ENCODE measurements at regions not wholly inside any gene's neighbourhood (a gene's known extent, or its start where the extent isn't known, plus 50 kb on each side); places are given as distances from the start of the nearest gene placed in this dataset.

DNA sequence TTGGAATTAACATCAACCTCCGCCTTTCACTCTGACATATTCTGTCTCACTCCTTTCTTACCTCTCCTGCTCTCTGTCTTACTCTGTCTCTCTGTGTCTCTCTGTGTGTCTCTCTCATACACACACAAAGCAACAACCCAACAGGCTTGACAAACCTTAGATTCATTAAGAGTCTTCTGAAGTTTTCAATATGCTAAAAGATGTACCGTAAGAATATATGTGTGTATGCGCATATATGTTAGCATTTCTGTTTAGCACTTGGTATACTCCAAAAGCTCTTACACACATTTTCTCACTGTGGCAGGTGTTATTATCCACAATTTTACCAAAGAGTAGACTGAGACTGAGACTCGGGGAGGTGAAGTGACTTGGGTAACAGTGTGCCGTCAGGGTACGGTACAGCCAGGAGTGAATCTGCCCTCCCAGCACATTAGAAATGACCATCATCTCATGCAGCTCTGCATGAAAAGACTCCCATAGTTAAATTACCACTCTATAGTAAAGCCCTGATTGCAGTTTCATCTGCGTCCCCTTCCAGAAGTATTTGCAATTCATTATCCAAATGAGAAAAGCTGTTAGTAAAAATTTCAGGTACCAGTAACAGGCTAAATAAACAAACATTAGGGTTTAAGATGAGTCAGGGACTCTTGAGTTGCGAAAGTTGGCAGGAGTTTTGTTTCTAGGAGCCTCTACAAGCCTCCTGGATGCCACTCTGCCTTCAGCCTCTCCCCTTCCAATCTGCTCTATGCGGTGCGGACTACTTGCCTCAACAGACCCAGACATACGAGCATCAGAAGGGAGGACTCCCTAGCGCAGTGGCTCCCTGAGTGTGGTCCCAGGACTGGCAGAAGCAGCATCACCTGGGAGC lies 195.2 kb upstream of the TMEM45B start:
- H3K36me3 ChIP-seq (ENCODE audit: control insufficient read depth in 2 of 2, insufficient read depth in 2 of 2, low read length in 1 of 2), result no peaks in the 10 kb centered on the region
- H3K27ac ChIP-seq (ENCODE audit: control insufficient read depth, insufficient read depth), result no peak overlapping the region
- DNase-seq (ENCODE audit: low read depth, low spot score) (no peak), FAIRE-seq (no peak), ATAC-seq (no peak)
- H3K4me3 ChIP-seq, result no peak overlapping the region
- POLR2A ChIA-PET, result no interaction called here
- H3K4me1 ChIP-seq (ENCODE audit: control insufficient read depth, insufficient read depth, low read length), result no peaks in the 10 kb centered on the region
- H3K27me3 ChIP-seq (replicated peaks in 1 of 2; ENCODE audit: control insufficient read depth in 2 of 2, insufficient read depth in 2 of 2, low read length in 1 of 2), result no peaks in the 10 kb centered on the region
- CTCF ChIA-PET, result no interaction called here
- in situ Hi-C loops (cut with MboI) (no loop called here), intact Hi-C loops (cut with micrococcal nuclease; ENCODE audit: unreplicated experiment) (no loop called here)
- no peak overlapping the region for H3K9ac ChIP-seq (ENCODE audit: control insufficient read depth, insufficient read depth, low read length)
- H3K4me2 ChIP-seq (ENCODE audit: control insufficient read depth, insufficient read depth), result no peak overlapping the region
- 64% methylated on average over 12 of the region's 12 CpGs for WGBS (ENCODE audit: insufficient coverage, insufficient replicate concordance, low lambda C conversion rate, missing lambda C conversion rate)
- RAD21 ChIA-PET (ENCODE audit: unreplicated experiment), result no interaction called here
- H4K20me1 ChIP-seq (ENCODE audit: control insufficient read depth, insufficient read depth), result no peaks in the 10 kb centered on the region
- H3K79me2 ChIP-seq (ENCODE audit: control insufficient read depth, insufficient read depth, low read length), result no peaks in the 10 kb centered on the region
- H3K9me3 ChIP-seq (replicated peaks; ENCODE audit: control insufficient read depth, insufficient read depth, low read length), result no peaks in the 10 kb centered on the region
- H2AFZ ChIP-seq (ENCODE audit: control insufficient read depth, low read depth, low read length), result no peak overlapping the region
- BruUV-seq (replicated peaks), result no TSS peak
- SMC1A ChIA-PET (ENCODE audit: uncharacterized antibody, unreplicated experiment), result no interaction called here
- no peak for TF ChIP-seq CEBPB (IDR thresholded peaks at IDR 0.05; ENCODE audit: borderline replicate concordance in 1 of 2, low read depth in 2 of 2, low read length in 2 of 2)
- TF ChIP-seq HCFC1 (IDR thresholded peaks at IDR 0.05; ENCODE audit: low read length), result no peak
- TF ChIP-seq, protein P1, sequence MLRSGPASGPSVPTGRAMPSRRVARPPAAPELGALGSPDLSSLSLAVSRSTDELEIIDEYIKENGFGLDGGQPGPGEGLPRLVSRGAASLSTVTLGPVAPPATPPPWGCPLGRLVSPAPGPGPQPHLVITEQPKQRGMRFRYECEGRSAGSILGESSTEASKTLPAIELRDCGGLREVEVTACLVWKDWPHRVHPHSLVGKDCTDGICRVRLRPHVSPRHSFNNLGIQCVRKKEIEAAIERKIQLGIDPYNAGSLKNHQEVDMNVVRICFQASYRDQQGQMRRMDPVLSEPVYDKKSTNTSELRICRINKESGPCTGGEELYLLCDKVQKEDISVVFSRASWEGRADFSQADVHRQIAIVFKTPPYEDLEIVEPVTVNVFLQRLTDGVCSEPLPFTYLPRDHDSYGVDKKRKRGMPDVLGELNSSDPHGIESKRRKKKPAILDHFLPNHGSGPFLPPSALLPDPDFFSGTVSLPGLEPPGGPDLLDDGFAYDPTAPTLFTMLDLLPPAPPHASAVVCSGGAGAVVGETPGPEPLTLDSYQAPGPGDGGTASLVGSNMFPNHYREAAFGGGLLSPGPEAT (IDR thresholded peaks at IDR 0.05; ENCODE audit: low read depth), result no peak
- no peak for TF ChIP-seq TCF3 (IDR thresholded peaks at IDR 0.05; ENCODE audit: borderline replicate concordance, insufficient read depth, low read depth, low read length)
- no peak for TF ChIP-seq MYC (IDR thresholded peaks at IDR 0.05; ENCODE audit: insufficient read depth, insufficient read length, insufficient replicate concordance, low read length, severe bottlenecking)
- no peak for TF ChIP-seq ETV6 (conservative IDR thresholded peaks at IDR 0.05 in 1 of 2, IDR thresholded peaks at IDR 0.05 in 1 of 2; ENCODE audit: borderline replicate concordance in 1 of 2, low read depth in 1 of 2)
- TF ChIP-seq SMAD1 (IDR thresholded peaks at IDR 0.05; ENCODE audit: low read depth, partially characterized antibody), result no peak
- no peak for TF ChIP-seq SRF (IDR thresholded peaks at IDR 0.05; ENCODE audit: low read depth in 2 of 2, low read length in 2 of 2)
- no peak for TF ChIP-seq SP1 (IDR thresholded peaks at IDR 0.05; ENCODE audit: low read depth, low read length)
- TF ChIP-seq RELA (IDR thresholded peaks at IDR 0.05; ENCODE audit: borderline replicate concordance, partially characterized antibody), result no peak
- no peak for TF ChIP-seq MTA3 (IDR thresholded peaks at IDR 0.05; ENCODE audit: borderline replicate concordance, low read length)
- TF ChIP-seq, protein P2, sequence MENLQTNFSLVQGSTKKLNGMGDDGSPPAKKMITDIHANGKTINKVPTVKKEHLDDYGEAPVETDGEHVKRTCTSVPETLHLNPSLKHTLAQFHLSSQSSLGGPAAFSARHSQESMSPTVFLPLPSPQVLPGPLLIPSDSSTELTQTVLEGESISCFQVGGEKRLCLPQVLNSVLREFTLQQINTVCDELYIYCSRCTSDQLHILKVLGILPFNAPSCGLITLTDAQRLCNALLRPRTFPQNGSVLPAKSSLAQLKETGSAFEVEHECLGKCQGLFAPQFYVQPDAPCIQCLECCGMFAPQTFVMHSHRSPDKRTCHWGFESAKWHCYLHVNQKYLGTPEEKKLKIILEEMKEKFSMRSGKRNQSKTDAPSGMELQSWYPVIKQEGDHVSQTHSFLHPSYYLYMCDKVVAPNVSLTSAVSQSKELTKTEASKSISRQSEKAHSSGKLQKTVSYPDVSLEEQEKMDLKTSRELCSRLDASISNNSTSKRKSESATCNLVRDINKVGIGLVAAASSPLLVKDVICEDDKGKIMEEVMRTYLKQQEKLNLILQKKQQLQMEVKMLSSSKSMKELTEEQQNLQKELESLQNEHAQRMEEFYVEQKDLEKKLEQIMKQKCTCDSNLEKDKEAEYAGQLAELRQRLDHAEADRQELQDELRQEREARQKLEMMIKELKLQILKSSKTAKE (IDR thresholded peaks at IDR 0.05; ENCODE audit: low read depth, poor library complexity, severe bottlenecking), result no peak
- TF ChIP-seq, protein P3, sequence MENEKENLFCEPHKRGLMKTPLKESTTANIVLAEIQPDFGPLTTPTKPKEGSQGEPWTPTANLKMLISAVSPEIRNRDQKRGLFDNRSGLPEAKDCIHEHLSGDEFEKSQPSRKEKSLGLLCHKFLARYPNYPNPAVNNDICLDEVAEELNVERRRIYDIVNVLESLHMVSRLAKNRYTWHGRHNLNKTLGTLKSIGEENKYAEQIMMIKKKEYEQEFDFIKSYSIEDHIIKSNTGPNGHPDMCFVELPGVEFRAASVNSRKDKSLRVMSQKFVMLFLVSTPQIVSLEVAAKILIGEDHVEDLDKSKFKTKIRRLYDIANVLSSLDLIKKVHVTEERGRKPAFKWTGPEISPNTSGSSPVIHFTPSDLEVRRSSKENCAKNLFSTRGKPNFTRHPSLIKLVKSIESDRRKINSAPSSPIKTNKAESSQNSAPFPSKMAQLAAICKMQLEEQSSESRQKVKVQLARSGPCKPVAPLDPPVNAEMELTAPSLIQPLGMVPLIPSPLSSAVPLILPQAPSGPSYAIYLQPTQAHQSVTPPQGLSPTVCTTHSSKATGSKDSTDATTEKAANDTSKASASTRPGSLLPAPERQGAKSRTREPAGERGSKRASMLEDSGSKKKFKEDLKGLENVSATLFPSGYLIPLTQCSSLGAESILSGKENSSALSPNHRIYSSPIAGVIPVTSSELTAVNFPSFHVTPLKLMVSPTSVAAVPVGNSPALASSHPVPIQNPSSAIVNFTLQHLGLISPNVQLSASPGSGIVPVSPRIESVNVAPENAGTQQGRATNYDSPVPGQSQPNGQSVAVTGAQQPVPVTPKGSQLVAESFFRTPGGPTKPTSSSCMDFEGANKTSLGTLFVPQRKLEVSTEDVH (IDR thresholded peaks at IDR 0.05; ENCODE audit: low read depth, partially characterized antibody), result no peak
- no peak for TF ChIP-seq SMARCA5 (IDR thresholded peaks at IDR 0.05)
